Muscle of arm (tissue), 1 donor: ENCODE measurements at regions not wholly inside any gene's neighbourhood (a gene's known extent, or its start where the extent isn't known, plus 50 kb on each side); places are given as distances from the start of the nearest gene placed in this dataset.
A peak's percentile ranks its signal among the peaks of the same experiment; 100 is the strongest.
"Not testable (repeated sequence)": the region's sequence is repeated elsewhere in the genome, so short reads cannot be mapped to it uniquely, and the experiment has no call there.

ENCODE experiments used
- DNase-seq: peaks from one replicate; pipeline ENCODE4 v3.0.0-alpha.2; 2013

DNA sequence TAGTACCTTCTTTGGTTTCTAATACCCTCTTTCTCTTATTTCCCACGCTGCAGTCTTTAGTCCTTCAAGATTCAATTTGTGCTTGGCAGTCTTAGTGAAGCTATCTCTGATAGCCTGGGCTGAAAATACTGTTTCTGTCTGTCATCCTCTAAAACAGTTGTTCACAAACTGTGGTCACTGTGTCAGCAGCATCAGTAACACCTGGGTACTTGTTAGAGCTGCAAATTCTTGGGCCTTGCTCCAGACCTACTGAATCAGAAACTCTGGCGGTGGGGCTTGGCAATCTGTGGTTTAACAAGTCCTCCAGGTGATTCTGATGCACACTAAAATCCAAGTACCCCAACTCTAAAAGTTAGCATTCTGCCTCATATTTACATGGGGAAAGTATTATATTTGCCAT lies 217.5 kb upstream of the SEL1L start:
- no peak for DNase-seq

DNA sequence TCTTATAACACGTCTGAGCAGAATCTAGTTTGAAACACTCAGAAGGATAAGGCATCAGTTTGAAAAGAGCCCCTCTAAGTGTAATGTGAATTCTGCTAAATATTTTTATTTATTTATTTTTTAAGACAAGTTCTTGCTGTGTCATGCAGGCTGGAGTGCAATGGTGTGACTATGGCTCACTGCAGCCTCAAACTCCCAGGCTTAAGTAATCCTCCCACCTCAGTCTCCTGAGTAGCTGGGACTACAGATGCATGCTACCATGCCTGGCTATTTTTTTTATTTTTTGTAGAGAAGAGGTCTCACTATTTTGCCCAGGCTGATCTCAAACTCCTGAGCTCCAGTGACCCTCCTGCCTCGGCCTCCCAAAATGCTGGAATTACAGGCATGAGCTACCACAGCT lies 225.9 kb upstream of the SEL1L start:
- DNase-seq: no peak

DNA sequence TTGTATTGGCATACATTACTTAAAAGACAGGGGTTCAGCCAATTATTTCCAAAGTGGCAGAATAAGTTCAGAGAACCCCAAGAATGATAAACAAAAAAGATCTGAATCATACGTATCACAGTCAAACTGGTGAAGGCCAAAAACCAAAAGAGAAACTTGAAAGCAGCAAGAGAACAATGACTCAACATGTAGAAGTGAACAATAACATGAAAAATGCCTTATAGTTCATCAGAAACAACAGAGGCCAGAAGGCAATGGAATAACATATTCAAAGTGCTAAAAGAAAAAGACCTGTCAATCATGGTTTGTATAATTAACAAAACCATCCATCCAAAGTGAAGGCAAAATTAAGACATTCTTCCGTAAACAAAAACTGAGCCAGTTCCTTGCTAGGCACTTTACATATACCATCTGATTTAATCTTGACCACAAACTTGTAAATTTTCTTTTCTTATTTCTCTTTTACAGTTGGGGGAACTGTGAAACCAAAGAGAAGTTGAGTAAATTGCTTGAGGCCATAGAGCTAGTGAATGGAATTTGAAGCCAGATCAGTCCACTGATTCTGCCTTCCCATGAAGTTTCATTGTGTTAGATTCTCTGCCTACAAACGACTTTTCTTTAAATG lies 232.1 kb upstream of the SEL1L start:
- DNase-seq: no peak

DNA sequence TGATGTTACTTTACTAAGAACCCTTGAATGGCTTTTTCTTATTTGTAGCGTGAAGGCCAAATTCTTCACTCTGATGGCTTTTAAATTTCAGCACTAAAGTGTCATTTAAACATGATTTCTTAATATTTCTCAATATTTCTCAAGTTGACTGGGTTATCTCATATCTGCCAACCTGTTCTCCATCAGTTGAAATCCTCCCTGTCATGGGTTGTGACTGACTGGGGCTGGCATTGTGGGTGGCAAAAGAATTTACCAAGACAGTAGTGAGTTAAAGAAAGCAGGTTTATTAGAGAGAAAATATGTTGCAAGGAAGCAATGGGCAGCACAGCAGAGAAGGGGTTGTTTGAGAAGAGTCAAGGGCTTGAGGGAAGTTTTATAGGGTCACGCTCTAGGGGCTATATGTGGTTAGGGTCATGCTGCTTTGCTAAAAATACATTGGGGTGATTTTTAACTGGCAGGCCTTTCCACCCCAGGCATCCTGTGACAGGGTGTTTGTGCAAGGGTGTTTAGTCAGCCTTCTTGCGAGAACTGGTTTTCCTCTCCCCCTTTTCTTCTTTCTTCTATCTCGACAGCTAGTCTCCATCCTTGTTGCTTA lies 232.8 kb upstream of the SEL1L start:
- no peak for DNase-seq

DNA sequence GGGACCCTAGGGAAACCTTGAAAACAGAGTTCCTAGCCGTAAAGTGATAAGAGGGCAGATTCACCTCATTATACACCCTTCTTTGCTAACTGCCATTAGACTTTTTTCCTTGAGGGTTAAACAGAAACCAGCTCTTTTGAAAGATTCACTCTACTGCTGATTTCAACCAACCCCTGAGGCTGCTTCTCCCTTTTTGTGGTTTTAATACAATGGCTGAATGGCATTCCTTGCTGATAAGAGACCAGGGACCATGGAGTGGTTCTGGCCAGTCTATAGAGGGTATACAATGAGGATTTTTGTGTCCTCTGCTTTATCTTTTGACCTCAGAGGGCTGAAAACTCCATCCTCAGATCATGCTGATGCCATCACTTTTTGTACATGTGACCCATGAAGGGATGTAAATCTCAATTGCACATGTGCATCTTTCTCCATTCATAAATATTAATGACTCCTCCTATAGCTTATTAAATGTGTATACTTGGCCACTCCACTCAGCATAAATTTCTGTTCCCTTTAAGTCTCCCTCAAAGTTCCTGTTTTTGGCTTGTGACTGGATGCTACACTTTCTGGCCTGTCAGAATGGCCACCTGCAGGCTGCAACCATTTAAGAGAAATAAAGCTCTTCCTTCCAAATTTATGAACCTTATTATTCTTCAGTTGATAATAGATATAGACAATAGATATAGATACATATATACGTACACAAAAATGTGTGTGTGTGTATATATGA lies 233.8 kb upstream of the SEL1L start:
- DNase-seq: no peak

DNA sequence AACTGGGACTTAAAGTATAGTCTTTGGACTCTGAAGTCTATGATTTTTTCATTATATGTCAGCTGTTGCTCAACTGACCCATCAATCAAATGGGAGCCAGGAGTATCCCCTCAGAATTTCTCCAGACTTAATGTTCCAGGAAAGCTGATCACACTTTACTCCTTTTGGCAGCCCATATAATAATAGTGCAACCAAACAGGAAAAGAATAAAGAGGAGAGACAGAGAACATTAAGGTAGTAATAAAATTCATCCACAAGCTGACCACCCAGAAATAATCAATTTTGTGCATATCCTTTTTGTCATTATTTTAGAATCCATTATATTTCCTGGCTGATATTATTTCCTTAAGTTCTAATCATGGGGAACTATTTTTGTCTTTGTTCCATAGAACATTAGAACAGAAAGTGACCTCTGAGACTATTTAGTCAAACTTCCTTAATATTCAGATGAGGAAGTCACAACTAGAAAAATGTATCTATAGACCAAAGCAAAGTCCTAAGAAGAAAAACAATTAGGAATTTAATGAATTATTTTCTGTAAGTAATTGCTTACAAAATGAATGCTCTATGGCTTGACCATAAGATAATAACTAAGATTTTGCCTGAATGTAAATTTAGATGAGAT lies 238.1 kb upstream of the SEL1L start:
- DNase-seq: no peak

DNA sequence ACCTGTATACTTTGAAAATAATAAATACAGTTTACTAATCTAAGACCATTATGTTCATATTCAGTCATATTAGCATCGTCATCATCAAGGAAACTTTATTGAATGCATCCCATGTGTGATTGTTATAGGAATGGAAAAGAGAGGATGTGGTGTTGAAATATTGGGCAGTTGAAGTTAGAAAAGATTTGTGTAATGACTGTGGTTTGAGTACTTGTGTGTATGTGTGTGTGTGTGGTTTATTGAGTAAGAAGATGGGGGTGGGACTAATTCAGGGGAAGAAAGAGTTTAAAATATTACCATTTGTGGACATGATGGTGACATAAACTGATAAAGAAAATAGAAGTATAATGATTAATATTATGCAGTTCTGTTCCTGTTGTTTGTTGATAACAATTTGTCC lies 238.7 kb upstream of the SEL1L start:
- no peak for DNase-seq

DNA sequence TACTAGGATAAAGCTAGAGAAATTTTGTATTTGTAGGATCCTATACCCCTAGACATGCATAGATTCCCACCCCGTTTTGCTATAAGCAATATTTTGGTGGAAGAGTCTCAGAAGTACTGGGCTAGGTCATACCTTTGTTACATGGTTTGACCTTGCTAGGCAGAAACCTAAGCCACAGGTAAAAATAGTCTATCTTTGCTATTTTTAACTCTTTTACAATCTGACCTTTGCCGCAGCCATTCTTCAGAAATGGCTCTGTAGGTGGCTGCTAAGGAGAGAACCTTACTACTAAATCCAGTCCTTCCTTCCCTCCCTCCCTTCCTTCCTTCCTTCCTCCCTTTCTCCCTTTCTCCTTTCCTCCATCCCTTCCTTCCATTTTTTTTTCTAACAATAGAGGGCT lies 242.9 kb upstream of the SEL1L start:
- no peak for DNase-seq

DNA sequence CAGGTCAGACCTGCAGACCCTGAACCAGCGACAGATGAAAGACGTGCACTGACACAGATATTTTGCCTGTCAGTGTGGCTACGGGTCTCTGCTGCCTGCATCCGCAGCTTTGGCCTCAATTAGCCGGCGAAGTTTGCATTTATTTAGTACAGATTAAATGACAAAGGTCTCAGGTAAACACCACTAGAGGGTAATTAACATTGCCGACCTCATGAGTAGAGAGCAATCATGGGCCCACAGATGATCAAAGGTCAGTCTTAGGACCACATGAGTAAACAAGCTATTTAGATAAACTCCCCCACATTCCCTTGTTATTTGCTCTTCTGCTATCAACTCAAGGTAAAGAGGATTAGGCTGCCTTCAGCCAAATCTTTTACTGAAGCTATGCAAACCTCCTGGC lies 248.1 kb upstream of the SEL1L start:
- DNase-seq: not testable (repeated sequence)

DNA sequence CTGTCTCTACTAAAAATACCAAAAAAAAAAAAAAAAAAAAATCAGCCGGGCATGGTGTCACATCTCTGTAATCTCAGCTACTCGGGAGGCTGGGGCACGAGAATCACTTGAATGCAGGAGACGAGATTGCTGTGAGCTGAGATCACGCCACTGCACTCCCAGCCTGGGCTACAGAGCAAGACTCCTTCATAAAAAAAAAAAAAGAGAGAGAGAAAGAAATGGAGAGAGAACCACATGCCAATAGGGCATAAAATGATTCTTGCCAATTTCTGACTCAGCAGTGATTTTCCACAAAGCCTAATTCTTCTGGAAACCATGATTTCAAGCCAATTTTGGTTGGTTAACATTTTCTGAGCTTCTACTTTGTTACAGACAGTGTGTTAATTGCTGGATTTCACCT lies 250.4 kb upstream of the SEL1L start:
- no peak for DNase-seq

DNA sequence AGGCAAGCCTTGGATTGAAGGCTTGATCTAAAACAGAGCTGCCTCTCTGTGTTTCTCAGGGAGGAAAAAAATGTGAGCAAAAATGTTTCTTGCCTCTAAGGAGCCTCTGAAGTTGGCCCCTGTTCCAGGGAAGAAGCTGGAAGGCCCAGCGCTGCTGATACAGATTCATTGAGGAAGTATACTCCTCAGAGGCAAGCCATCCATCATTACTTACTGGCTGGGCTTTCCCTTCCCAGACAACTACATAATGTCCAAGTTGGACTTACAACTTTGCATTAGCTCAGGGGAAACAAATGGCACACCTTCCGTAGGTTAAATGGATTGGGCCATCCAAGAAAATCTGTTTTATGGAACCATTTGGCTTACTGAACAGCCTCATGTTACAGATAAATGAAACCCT lies 263.7 kb upstream of the SEL1L start:
- peak; percentile 91 for DNase-seq

DNA sequence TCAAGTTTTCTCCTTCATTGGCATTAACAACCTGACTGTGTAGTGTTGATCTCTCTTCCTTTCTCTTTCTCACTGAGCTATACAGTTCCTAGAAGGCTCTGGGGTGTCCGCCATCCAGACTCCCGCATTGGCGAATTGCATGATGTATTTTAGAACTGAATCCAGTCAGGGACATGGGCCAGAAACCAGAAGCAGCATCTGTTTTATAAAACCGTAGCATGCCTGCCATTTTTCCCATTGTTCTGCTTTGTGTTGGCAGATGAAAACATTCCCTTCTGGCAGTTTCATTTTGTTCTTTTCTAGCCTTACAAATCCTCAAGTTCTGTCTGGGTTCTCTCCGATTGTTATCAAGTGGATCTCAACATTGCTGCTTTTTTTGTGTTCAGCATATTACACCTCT lies 268.3 kb upstream of the SEL1L start:
- DNase-seq: peak; percentile 69

DNA sequence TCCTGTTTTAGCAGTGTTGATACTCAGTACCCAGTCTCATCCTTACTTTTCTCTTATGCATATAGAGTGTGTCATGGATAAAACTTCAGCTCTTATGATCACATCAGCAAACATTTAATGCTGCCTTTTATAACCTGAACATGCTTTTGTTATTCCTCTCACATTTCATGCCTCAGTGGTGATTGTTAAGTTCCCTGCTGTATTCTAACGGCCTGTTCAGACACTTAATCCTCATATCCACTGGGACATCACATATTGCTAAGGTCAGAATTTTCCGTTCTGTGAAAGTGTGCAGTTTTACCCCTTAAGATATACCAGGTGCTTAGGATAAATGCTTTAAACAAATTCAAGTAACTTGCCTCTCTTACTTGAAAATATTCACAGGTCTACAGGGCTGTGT lies 268.7 kb upstream of the SEL1L start:
- DNase-seq: no peak

DNA sequence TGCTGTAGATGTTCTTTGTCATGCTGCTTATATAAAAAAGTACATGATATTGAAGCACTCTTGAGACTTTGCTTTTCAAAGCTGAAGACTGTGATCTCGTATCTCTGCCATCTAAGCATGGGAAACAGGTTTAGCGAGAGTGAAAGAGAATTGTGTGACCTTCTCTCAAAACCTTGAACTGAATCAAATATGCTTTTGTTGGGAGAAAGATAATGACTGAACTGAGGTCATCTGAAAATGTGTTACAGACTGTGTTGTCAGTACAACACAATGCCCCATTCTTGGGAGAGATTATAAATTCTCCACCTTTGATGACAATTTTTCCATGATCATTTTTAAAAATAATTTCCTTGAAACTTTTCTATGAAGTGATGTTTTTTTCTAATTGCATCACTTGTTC lies 272.1 kb upstream of the SEL1L start:
- no peak for DNase-seq

DNA sequence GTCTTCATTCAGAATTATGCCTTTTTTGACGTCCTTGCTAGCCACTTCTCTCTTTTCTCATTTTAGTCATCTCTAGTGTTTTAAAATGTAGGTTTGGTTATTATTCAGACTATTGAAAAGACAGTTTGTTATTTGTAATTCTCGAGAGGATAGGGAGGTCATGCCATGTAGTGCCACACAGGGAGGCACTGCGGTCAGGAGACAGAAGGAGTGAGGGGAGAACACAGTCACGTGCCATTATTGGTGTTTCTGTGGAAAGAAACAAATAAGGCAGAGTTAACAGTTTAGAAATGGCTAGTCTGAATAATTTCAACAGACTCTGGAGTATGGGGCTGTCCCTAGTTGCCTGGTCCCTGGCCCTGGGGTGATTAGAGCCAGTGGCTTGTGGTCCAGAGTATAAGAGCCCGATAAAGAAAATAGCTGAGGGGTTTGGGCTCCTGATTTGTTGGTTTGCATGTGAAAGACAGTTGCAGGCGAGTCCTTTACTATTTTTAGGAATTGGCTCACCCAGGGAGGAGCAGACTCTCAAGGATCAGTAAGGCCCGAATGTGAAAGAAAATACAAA lies 278.1 kb upstream of the SEL1L start:
- DNase-seq: no peak

DNA sequence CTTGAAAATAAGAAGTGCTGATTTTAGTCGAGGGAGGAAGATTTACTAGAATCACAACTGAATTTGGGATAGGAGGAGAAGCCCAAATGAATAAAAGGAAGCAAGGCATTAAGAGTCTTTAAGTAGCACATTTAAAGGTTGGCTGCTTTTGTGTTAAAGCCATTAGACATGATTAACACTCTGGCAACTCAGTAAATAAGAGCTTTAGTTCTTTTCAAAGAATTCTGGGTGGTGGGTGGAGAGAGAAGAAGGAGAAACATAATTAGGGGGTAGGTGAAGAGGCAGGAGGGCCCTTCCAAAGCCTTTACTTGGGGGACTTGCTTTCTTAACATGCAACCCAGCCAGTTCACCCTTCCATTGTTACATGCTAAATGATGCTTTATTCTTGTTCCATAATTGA lies 284.6 kb upstream of the SEL1L start:
- no peak for DNase-seq

DNA sequence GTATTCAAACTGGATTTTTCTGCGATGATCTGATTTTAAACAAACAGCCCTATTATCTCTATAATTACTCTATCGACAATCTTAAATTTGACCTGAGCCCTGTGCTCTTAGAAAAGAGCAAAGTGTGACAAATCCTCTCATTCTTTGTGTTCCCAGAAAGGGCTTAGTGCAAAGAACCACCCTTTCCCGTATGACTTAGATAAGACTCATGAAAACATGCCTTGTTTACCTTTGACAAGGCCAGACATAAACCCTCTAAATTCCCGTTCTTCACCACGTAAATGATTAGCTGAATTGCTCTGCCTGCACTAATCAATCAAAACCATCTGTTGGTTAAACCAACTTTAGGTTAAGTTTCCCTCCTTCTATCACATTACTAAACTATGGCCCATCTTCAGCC lies 285.7 kb upstream of the SEL1L start:
- DNase-seq: no peak

DNA sequence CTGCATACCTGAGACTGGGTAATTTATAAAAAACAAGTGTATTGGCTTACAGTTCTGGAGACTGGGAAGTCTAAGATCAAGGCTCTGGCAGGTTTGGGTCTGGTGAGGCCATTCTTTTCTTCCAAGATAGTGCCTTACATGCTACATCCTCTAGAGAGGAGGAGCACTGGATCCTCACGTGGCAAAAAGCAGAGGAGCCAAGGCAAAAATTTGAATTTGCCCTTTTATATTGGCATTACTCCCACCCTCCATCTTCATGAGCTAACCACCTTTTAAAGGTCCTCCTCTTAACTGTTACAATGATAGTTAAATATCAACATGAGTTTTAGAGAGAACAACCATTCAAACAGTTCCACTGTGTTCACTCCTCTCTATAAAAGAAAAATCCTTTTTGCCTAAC lies 286.3 kb upstream of the SEL1L start:
- DNase-seq: no peak

DNA sequence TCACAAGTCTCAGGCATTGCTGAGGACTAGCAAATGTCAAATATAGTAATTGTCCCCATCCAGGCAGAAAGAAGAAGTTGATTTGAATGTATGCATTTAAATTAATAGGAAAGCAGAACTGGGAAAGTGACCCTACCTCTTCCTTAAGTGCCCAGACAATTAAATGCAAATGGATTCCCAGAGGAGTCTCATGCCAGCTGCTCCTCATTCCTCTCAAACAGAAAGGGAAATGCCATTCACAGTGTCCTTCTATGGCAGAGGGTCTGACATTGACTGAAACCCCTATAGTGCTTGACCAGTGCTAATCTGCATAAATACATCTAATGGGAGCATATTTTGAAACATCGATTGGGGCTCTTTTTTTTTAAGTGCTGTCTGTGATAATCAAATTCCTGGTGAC lies 292.4 kb upstream of the SEL1L start:
- no peak for DNase-seq

DNA sequence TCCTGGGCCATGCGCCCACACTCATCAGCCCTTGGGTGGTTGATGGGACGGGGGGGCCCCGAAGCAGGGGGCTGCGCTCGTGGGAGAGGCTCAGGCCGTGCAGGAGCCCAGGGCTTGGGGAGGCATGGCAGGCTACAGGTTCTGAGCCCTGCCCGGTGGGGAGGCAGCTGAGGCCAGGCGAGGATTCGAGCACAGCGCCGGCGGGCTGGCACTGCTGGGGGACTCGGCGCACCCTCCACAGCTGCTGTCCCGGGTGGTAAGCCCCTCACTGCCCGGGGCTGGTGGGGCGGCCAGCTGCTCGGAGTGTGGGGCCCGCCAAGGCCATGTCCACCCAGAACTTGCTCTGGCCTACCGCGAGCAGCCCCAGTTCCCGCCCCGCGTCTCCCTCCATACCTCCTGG lies 295.8 kb upstream of the SEL1L start:
- no peak for DNase-seq

DNA sequence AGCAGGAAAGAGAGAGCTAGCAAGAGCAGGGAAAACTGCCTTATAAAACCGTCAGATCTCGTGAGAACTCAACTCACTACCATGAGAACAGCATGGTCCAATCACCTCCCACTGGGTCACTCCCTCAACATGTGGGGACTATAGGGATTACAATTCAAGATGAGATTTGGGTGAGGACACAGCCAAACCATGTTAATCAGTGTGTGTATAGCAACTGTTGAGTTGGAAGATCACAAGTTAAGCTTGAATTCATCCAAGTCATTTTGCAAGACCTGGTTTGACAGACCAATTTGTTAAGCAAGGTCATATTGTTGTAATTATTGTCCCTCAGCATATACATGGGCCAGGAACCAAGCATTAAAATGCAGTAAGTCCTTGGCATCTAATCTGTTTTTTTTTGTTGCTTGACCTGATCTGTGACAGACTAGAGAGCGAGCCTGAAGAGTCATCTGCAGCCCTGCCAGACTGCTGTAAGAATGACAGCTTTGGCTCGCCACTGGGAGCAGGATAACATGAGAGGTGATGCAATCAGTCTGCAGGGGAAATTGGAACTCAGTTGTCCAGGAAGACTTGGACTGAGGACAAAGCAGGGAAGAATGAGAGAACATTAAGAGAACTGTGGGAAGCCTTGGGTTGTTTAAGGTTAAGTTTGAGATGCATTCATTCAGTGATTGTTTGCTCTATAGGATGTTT lies 297.6 kb upstream of the SEL1L start:
- peak; percentile 81 for DNase-seq

DNA sequence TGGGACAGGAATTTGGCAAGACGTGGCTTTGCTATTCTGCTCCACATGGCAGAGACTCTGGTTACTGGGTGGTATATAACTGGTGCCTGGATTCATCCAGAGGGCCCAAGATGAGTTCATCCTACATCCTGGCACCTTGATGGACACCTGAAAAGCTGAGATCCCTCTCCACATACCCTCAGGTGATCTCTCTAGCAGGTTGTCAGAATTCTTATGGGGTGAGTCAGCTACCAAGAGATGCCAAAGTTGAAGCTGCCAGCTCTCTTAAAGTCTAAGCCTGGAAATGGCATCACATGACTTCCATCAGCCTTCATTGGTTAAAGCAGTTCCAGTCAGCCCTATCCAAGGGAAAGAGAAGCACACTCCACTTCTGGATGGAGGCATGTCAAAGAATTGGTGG lies 300.7 kb upstream of the SEL1L start:
- DNase-seq: no peak
